Activated B cell treated with CpG ODN at 0.5 μM for 24 hours (primary cell): ENCODE measurements at regions not wholly inside any gene's neighbourhood (a gene's known extent, or its start where the extent isn't known, plus 50 kb on each side); places are given as distances from the start of the nearest gene placed in this dataset.

ENCODE experiments used
- ATAC-seq: fragments of 200-7000 bp; cut with Tn5 transposase; one replicate; pipeline ENCODE4 v1.10.0; 2021; ENCODE audit warnings: low read depth, mild to moderate bottlenecking, moderate library complexity
- CTCF ChIA-PET: fragments of 350-600 bp; sonication (Branson Sonifier 250); formaldehyde crosslinking; loops from one replicate; lab custom pipeline; 2021; ENCODE audit warnings: antibody characterized with exemption; lab: Charles Lee
- POLR2A ChIA-PET: fragments of 350-600 bp; sonication (Branson Sonifier 250); formaldehyde crosslinking; loops from one replicate; lab custom pipeline; 2021; ENCODE audit warnings: antibody characterized with exemption; lab: Charles Lee
- DNase-seq: peaks from one replicate; pipeline ENCODE4 v3.0.0; 2022
- H3K27ac Mint-ChIP-seq: one replicate; pipeline ENCODE4 v1.8.0; 2020; ENCODE audit warnings: mixed read lengths
- H3K27me3 Mint-ChIP-seq: one replicate; pipeline ENCODE4 v1.8.0; 2021; ENCODE audit warnings: mixed read lengths
- H3K36me3 Mint-ChIP-seq: one replicate; pipeline ENCODE4 v1.8.0; 2021; ENCODE audit warnings: low read depth, mixed read lengths
- H3K4me1 Mint-ChIP-seq: one replicate; pipeline ENCODE4 v1.8.0; 2021; ENCODE audit warnings: mixed read lengths
- H3K4me3 Mint-ChIP-seq: one replicate; pipeline ENCODE4 v1.8.0; 2020; ENCODE audit warnings: mild to moderate bottlenecking, mixed read lengths
- H3K9me3 Mint-ChIP-seq: one replicate; pipeline ENCODE4 v1.8.0; 2020; ENCODE audit warnings: mixed read lengths
- intact Hi-C: fragments of 100-400 bp; cut with micrococcal nuclease; formaldehyde crosslinking; loops from one replicate; pipeline ENCODE4 v1.15.1; 2024
- TF ChIP-seq, protein P1 (sequence below): fragments of 200-600 bp; IDR thresholded peaks from one replicate; pipeline ENCODE4 v1.8.0; 2022; ENCODE audit warnings: antibody characterized with exemption, mild to moderate bottlenecking

DNA sequence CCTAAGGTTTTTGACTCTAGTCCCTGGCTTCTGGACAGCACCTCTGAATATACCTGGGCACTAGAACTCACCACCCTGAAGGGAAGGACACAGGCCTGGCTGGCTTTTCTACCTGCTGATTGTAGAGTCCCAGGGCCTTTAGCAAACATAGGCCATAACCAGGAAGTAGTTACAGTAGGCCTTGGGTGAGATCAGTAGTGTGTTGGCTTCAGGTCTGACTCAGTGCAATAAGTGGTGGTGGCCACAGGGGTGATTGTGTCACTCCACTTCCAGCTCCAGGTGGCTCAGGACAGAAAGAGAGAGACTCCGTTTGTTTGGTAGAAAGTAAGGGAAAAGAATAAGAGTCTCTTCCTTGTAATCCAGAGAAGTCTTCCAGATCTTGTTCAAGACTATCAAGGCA, 101.7 kb upstream of the LGALSL start:
- Mint-ChIP-seq H3K27me3 (peaks cover 13% of the 10 kb centered on the region), H3K4me3 (no peak overlapping the region), H3K9me3 (peaks cover 4% of the 10 kb centered on the region), H3K36me3 (no peaks in the 10 kb centered on the region), H3K4me1 (no peaks in the 10 kb centered on the region), H3K27ac (no peak overlapping the region)
- POLR2A ChIA-PET: no interaction called here
- CTCF ChIA-PET: no interaction called here
- no peak for DNase-seq
- ATAC-seq: no peak
- intact Hi-C loops: no loop called here
- TF ChIP-seq, protein P1, sequence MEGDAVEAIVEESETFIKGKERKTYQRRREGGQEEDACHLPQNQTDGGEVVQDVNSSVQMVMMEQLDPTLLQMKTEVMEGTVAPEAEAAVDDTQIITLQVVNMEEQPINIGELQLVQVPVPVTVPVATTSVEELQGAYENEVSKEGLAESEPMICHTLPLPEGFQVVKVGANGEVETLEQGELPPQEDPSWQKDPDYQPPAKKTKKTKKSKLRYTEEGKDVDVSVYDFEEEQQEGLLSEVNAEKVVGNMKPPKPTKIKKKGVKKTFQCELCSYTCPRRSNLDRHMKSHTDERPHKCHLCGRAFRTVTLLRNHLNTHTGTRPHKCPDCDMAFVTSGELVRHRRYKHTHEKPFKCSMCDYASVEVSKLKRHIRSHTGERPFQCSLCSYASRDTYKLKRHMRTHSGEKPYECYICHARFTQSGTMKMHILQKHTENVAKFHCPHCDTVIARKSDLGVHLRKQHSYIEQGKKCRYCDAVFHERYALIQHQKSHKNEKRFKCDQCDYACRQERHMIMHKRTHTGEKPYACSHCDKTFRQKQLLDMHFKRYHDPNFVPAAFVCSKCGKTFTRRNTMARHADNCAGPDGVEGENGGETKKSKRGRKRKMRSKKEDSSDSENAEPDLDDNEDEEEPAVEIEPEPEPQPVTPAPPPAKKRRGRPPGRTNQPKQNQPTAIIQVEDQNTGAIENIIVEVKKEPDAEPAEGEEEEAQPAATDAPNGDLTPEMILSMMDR: no peak

DNA sequence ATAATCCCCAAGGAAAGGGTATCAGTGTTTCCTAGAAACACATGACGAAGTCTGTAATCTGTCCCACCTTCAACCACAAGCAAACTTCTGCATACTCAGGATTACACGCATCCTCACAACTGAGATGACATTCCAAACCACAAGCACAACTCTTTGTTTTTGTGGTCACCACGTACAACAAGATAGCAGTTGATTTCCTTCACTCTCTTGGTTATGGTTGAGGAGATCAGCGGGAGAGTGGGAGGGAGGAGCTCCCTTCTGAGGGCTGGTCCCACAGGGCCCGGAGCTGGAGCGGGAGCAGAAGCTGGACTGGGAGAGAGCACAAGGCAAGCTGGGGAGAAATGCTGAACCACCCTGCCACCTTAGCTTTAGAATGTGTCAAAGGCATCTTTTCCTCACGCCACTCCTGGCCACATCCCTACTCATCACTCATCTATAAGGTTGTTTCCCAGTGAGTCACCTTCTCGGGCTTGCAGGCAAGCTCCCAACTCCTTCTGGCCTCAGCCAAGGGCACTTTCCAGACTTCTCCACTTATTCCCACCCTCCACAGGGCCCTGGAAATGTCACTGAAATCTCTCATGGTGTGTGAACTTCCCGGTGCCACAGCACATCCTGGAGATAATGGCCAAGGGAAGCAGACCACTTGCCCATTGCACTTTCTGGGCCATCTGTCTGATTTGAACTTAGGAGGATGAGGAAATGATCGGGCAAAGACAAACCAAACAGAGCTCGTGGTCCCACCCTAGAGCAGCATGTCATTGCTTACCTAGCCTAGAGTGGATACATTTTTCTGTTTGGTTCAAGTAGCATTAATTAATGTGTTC, 98.9 kb upstream of the LGALSL start:
- Mint-ChIP-seq H3K9me3 (peaks cover 4% of the 10 kb centered on the region), H3K4me3 (no peak overlapping the region), H3K36me3 (no peaks in the 10 kb centered on the region), H3K27ac (no peak overlapping the region), H3K4me1 (peaks cover 12% of the 10 kb centered on the region), H3K27me3 (peaks cover 17% of the 10 kb centered on the region)
- ATAC-seq (no peak), DNase-seq (no peak)
- ChIA-PET POLR2A (no interaction called here), CTCF (interaction anchor here (0.6 kb wide), 1 partner anchor 24 kb away, joined by 3 read pairs; no protein-coding TSS in a partner anchor)
- intact Hi-C loops: no loop called here
- TF ChIP-seq, protein P1: no peak

DNA sequence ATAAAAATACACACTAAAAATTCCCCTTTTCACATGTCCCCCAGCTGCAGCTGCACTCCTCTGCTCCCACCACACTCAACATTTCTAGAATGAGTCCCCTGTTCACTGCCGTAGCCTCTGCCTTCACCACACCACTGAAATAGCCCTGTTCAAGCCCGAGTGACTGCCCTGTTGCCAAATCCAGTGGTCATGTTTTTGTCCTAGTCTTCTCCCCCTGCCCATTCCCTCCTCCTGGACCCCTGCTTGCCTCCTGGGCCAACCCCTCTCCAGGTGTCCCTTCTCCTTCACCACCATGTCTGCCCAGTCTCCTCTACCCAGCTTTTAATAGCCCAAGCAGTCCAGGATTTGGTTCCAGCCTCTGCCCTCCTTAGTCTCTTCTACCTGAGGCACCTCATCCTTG, 97.1 kb upstream of the LGALSL start:
- DNase-seq (no peak), ATAC-seq (no peak)
- H3K36me3 Mint-ChIP-seq: no peaks in the 10 kb centered on the region
- no peak overlapping the region for H3K4me3 Mint-ChIP-seq
- ChIA-PET POLR2A (no interaction called here), CTCF (no interaction called here)
- H3K4me1 Mint-ChIP-seq: peaks cover 15% of the 10 kb centered on the region
- peaks cover 19% of the 10 kb centered on the region for H3K27me3 Mint-ChIP-seq
- TF ChIP-seq, protein P1: no peak
- H3K27ac Mint-ChIP-seq: no peak overlapping the region
- H3K9me3 Mint-ChIP-seq: peaks cover 4% of the 10 kb centered on the region
- intact Hi-C loops: no loop called here

DNA sequence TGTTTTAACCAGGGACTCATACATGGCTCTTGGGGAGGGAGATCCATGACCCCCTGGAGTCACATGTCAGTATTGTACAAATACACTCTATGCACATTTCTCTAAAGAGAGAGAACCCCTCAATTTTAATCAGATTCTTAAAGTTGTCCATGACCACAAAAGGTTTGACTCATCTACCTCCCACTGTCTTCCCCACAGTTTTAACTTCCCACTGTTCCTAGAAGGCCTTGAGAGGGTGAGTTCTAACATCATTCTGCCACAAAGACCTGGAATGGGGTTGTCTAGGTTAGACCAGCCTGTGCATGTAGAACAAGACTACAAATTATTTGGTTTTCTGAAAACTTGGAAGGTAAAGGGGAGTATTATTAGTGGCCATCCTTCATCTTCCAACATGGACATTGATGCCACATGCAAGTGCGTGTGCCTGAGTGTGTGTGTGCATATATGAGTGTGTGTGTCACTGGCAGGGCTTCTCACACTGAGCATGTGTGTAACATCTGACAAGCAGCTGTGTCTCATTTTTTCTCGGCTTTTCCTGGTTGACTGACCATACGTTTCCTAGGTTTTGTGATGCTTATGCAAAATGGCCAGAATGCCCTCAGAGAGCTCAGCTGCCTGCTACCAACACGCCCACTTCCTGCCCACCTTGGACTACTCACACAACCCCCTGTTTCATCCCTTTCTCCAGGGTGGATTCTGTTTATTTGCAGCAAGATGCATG, 94.6 kb upstream of the LGALSL start:
- intact Hi-C loops: no loop called here

More for the DNA sequence above, 94.6 kb upstream of the LGALSL start:
- DNase-seq (no peak), ATAC-seq (peak; percentile 58)
- TF ChIP-seq, protein P1: no peak
- CTCF ChIA-PET: interaction anchor here (0.7 to 2.8 kb wide), 4 partner anchors 28 to 129 kb away, joined by 3 to 7 read pairs (median 4); no protein-coding TSS in a partner anchor
- Mint-ChIP-seq H3K4me1 (peaks cover 15% of the 10 kb centered on the region), H3K9me3 (no peaks in the 10 kb centered on the region), H3K27ac (no peak overlapping the region), H3K36me3 (no peaks in the 10 kb centered on the region), H3K27me3 (peaks cover 19% of the 10 kb centered on the region), H3K4me3 (peak overlapping the region; percentile 55)
- POLR2A ChIA-PET: no interaction called here
